HG03354 (cell line): ENCODE measurements at regions not wholly inside any gene's neighbourhood (a gene's known extent, or its start where the extent isn't known, plus 50 kb on each side); places are given as distances from the start of the nearest gene placed in this dataset.
"Not testable (repeated sequence)": the region's sequence is repeated elsewhere in the genome, so short reads cannot be mapped to it uniquely, and the experiment has no call there.

Experiments
- ATAC-seq: cut with Tn5 transposase; IDR thresholded peaks from one replicate; pipeline ENCODE4 v1.9.1; 2021; ENCODE audit warnings: mild to moderate bottlenecking; ENCODE audit not compliant: unreplicated experiment, poor library complexity, severe bottlenecking

DNA sequence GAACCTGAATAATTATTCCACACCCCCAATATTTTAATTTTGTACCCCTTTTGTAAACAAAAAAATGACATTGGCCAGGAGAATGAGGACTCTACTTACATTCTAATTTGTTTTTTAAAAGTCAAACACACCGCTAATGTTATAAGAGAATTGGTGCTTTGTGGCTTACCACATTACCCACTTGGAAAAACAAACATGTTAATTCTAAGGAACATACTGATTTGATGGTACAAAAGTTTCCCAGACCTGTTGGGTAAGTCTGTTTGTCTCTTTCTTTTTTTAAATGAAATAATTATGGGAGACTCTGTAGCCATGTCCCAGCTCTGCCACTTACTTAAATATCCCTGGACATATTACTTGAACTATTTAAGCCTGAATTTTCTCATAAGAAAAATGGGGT is 352.5 kb upstream of the C2CD4B start:
- ATAC-seq = no peak

DNA sequence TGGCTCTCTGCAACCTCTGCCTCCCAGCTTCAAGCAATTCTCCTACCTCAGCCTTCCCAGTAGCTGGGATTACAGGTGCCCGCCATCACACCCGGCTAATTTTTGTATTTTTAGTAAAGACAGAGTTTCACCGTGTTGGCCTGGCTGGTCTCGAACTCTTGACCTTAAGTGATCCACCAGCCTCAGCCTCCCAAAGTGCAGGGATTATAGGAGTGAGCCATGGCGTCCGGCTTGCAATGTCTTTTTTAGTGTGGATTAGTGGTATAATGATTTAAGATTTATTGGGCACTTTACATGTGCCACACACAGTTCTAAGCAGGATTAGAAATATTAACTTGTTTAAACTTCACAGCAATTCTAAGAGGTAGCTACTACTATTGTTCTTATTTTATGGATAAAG is 353.6 kb upstream of the C2CD4B start:
- ATAC-seq = not testable (repeated sequence)

DNA sequence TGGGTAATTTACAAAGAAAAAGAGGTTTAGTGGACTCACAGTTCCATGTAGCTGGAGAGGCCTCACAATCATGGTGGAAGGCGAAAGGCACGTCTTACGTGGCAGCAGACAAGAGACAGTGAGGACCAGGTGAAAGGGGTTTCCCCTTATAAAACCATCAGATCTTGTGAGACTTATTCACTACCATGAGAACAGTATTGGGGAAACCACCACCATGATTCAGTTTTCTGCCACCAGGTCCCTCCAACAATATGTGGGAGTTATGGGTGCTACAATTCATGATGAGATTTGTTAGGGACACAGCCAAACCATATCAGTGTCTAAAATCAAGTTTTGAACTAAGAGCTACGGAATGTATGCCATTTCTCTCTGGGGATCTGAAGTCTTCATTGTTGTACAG is 354.8 kb upstream of the C2CD4B start:
- no peak for ATAC-seq

DNA sequence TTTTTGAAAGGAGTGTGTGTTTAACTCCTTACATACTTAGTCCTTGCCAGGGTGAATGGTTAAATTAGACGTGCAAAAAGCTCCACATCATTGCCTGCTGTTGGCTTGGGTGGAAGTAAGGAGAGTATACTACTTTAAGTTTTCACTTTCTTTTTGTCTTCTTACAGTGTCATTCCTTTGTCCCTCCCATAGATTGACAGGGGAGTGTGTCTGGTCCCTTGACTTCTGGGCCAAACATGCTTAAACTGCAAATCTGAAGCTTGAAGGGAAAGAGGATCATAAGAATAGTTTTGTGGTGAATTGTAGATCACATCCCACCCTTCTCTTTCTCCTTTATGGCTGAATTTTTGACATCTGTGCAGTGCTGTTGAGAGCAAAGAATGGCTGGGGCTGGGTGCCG is 355.8 kb upstream of the C2CD4B start:
- no peak for ATAC-seq

DNA sequence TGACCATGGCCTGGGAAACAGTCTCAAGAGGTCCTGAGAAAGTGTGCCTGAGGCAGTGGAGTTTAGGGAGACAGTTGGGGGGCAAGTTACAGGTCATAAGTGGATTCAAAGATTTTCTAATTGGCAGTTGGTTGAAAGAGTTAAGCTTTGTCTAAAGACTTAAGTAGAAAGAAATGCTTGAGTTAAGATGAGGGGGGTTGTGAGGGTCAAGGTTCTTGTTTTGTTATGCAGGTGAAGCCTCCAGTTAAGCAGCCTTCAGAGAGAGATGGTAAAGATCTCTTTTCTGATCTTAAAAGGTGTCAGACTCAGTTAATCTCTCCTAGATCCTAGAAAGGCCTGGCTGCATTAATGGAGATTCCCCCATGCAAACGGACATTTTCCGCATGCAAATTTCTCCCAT is 356.3 kb upstream of the C2CD4B start:
- no peak for ATAC-seq

DNA sequence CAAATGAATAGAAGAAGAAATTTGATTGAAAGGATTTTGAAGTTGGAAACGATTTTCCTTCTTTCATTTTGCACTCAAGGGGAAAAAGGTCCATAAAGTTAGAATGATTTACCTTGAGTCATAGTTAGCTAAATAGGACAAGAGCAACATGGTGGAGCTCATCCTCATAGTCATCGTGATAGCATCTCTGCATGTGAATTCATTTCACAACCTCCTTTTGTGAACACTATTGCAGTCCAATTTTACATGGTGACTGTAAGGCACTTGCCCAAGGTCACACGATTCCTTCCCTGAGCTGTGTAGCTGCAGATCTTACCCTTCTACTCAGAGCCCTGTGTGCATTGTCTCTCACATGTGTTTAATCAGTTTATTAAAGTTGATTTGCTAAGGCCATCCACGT is 359.8 kb upstream of the C2CD4B start:
- no peak for ATAC-seq

DNA sequence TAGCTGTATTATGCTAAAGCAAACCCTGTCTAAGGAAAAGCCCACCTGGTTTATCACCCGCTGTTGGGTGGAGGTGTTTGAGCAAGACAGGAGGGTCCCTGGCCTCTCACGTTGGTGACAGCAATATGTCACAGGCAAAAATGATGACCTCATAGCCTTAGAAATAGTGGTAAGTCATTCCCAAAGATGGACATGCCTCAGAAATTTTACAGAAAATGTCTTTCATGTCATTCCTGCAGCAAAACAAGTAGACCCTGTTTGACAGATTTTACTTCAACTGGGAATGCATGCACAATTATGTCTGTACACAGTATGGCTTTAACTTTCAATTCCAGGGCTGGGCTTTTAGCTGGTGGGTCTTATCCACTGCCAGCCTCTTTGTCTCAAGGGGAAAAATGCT is 362.3 kb upstream of the C2CD4B start:
- ATAC-seq = no peak

DNA sequence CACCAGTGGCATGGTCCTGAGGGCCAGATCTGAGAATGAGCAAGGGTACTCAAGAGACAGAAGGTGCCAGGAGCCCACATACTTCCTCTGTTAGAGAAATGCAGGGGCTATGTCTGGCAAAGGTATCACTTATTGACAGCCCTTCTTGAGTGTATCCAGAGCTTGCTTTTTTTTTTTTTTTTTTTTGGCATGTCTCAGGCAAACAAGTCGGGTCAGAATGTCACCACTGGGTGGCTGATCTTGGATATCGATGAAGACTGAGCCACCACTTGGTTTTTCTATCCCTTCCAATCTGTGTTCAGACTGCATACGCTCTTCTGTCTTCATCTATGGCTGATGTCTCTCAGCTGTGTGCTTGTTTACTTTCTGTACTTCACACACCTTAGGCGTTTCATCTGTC is 363.4 kb upstream of the C2CD4B start:
- no peak for ATAC-seq

DNA sequence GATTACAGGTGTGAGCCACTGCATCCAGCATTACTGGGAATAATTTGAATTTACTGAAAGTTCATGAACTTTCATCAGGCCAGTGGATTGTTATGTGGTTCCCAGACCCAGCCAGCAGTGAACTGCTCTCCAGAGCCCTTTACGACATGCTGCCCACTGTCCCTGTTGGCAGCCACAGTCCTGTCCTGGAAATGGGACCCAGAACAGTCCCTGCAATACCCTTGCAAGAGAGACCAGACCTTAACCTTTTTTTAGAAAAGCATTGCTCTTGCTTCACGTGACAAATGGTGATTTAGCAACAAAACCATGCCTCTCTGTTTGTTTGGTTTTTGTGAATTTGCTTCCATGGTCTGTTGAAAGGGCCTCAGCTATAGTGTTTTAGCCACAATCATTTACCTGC is 367.3 kb upstream of the C2CD4B start:
- ATAC-seq = no peak

DNA sequence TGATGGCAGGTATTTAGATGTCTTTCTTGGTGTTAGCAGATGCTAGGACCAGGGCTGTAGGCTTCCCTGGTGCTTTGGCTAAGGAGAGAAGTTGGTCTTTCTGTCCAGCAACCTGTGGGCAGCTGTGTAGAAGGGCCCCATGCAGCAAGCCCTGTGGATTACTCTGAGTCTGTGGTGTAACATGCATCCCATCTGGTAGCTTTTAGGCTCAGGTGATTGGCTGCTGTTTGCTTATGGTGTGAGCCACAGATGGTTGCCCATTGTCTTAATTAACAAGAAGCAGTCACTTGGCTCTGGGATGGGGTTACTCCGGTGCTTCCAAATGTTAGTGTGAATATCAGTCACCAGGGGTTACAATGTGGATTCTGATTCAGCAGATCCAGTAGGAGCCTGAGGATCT is 368.6 kb upstream of the C2CD4B start:
- ATAC-seq = no peak

DNA sequence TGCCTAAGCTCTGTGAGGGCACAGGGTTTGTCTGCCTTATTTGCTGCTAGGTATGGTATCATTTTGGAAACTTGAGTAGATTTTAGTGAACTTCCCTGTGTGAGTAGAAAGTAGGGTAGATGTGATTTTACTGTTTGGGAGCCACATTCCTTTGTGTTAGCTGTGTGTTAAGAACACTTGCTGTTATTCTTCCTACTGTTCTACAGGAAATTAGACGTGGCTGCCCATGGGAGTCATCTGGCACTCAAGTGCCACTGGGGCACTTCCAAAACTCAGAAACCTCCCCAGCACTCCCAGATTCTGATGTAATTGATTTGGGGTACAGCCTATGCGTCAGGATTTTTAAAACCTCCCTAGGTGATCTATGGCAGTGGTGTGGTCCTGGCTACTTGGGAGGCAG is 369.9 kb upstream of the C2CD4B start:
- no peak for ATAC-seq

DNA sequence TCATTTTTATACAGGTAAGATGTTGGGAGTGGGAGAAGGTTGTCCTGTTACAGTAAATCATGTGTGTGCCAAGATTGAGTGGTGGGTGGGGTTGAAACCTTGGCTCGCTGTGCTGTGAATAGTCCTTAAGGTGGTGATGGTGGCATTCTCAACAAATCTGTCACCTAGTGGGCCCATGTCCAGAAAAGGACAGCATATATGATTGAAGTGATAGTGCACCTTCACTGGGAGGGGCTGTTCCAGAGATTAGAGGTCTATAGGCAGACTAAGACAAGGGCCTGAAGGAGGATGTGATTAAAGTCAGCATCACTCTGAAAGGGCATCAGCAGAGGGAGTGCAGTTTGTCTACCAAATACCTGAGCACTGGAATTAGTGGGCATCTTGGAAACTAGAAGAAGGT is 374.2 kb upstream of the C2CD4B start:
- no peak for ATAC-seq

DNA sequence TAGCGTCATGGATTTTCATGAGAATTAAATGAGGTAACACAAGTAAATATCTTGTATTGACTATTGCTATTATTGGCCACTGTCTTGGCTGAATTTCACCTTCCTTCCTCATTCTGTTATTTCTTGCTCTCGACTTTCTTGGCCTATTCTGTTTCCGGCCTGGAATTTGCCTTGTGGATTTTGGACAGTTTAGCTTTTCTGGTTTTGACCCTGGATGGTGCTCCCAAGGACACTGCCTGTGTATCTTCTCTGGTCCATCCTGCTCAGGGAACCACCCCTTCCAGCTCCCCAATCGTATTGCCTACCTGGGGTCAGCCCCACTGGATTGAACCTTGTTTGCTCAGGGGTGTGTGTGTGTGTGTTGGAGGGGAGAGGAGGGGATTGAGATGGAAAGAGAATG is 376.2 kb upstream of the C2CD4B start:
- ATAC-seq = no peak

DNA sequence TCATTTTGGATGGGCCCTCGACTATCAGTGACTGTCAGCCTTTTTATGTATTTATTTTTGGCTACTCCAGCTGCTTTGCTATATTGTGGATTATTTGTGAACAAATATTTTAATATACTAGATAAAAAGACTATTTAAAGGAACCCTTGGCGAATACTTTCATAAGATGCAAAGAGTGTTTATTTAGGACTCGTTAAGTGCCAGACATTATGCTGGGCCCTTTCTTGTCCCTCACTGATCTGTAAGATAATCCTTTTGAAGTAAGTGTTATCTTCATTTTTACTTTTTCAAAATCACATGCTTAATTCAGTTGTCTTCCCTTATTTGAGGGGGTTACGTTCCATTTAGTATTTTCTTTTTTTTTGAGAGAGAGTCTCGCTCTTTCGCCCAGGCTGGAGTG is 376.8 kb upstream of the C2CD4B start:
- no peak for ATAC-seq

DNA sequence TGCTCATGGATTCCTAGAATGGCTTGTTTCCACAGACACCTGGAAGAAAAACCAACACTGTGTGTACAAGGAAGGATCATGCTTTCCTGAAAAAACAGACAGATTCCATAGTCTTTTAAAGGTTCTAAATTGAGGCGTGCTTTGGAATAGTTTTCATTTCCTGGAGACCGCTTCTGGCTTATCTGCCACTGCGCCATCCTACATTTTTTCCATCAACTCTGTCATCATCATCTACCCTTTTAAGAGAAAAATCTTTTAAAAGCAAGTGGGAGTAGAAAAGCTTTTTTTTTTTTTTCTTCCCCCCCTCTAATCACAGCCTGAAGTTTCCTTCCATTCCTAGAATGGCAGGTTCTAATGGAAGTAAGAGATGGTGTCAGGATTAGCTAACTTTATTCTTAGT is 379.4 kb upstream of the C2CD4B start:
- no peak for ATAC-seq

DNA sequence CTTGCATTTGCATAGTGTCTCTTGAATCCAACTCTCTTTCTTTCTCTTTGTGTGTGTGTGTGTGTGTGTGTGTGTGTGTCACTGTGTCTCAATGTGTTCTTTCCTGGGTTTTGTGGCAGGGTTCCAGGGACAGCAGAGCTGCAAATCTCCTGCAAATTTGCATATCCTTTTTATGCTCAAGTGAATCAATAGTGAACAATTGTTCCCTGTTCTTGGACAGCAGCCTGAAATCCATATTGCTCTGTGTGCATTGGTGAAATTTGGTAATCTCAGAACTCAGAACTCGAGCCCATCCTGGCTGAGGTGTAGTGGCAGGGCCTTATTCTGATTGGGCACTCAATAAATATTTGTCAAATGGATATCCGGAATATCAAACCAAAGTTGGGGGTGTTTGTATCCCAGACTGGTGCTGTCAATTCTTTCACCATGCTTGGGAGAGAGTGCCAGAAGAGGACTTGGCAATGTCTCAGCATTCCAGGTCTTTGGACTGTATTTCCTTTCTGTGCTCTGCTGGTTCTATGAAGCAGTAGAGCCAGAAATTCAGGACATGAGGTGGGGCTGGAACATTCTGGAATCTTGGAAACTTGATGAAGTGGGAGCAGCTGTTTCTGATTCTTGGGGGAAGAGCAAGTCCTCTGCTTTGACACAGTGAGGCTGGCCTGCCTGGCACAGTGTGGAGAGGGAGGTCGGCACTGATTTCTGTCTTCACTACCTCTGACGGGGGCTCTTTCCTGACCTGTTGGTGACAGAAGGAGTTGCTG is 380.6 kb upstream of the C2CD4B start:
- ATAC-seq = no peak

DNA sequence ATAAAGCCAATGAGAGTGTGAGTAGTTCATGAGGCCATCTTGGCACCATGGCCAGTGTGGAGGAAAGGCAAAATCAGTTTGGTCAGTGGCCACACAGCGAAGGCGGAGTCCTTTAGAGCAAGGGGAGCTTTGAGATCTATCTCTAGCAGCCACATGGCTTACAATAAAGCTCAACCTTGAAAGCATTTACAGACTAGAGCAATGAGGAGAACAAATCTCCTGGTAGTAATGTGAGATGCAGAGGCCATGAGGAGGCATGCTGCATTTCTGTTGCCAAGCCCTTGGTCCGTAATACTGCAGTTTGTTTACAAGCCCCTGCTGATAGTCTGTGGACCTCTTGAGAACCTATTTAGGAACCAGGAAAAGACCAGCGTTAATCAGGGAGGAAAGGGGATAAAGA is 381.5 kb upstream of the C2CD4B start:
- no peak for ATAC-seq

DNA sequence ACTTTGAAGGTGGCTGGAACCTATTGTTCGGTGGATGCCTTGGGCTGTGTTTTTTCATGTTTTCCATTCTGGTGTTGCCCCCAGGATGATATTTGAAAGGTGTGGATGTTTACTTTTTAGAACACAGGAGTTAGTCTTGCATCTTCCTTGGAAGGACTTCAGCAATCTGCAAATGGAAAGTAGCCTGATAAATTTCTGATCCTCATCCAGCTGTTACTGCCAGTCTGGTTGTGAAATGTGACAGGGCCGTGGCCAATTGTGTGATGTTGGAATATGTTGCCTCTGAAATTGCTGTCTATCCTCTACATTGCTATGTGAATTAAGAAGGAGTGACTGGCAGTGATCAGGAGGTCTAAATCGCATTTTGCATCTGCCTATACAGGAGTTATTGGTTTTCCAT is 382.5 kb upstream of the C2CD4B start:
- ATAC-seq = no peak

DNA sequence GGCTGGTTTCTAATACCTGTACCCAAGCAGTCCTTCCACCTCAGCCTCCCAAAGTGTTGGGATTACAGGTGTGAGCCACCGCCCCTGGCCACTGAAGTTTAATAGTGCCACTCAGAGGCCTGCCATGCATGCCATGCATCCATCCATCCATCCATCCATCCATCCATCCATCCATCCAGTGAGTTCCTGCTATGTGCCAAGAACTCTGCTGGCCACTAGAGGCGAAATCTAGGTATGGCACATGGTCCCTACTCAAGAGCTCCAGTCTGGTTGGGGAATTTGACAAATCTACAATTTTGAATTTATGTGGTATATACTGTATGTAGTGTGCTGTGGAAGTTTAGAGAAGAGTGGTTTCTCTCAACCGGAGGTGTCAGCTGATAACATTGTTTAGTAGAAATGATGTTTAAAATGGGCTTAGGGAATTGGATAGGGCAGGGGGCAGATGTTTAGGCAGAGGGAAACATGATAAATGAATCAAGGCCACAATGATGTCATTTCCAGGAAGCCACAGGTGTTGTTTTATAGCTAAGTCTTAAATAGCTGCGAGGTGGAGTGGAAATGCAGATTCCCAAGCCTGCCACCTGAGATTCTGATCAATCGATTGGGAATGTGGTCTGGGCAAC is 384.4 kb upstream of the C2CD4B start:
- no peak for ATAC-seq

DNA sequence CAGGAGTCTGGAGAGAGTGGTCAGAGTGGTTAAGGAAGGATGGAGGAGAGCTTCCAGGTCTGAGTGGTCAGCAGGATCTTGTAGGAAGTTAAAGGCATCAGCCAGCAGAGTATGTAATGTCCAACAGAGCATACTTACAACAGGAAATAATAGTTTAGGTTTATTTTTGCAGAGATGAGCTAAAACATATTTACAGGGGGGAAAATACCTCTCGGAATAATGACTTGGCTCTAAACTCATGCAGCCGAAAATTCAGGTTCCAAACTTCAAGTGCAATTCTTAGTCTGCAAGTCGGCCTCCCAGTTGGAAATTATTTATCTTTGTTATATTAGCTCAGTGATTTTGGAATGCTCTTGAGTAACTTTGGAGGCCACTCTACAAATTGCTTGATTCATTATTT is 385.0 kb upstream of the C2CD4B start:
- no peak for ATAC-seq

DNA sequence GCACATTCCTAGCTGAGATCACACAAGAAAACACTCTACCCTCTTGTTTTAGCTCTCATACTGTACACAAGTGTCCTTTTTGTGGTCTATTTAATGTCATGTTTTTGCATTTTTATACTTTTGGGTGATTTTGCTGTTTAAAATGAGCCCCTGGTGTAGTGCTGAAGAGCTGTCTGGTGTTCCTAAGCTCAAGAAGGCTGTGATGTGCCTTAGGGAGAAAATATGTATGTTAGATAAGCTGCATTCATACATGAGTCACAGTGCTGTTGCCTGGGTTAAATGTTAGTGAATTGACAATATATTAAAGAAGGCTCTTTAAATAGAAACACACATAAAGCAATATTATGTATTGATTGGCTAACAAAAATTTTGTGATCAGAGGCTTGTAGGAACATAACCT is 387.4 kb upstream of the C2CD4B start:
- ATAC-seq = no peak
